KOPT-K1 (cell line): ENCODE measurements at regions not wholly inside any gene's neighbourhood (a gene's known extent, or its start where the extent isn't known, plus 50 kb on each side); places are given as distances from the start of the nearest gene placed in this dataset.
"Not testable (repeated sequence)": the region's sequence is repeated elsewhere in the genome, so short reads cannot be mapped to it uniquely, and the experiment has no call there.

ENCODE experiments used
- H3K27ac ChIP-seq: fragments of 200-600 bp; sonication (generic); 2 replicates; pipeline ENCODE4 v1.5.1; 2016; ENCODE audit warnings: antibody characterized with exemption, mild to moderate bottlenecking, low read depth, low read length; ENCODE audit not compliant: poor library complexity, severe bottlenecking
- H3K36me3 ChIP-seq: fragments of 200-600 bp; sonication (generic); 2 replicates; pipeline ENCODE4 v1.5.1; 2017; ENCODE audit warnings: antibody characterized with exemption, mild to moderate bottlenecking, low read length, moderate library complexity; ENCODE audit not compliant: insufficient read depth
- H3K9me3 ChIP-seq: fragments of 200-600 bp; sonication (generic); 2 replicates; pipeline ENCODE4 v1.5.1; 2017; ENCODE audit warnings: antibody characterized with exemption, low read length, mild to moderate bottlenecking; ENCODE audit not compliant: insufficient read depth, poor library complexity, severe bottlenecking

DNA sequence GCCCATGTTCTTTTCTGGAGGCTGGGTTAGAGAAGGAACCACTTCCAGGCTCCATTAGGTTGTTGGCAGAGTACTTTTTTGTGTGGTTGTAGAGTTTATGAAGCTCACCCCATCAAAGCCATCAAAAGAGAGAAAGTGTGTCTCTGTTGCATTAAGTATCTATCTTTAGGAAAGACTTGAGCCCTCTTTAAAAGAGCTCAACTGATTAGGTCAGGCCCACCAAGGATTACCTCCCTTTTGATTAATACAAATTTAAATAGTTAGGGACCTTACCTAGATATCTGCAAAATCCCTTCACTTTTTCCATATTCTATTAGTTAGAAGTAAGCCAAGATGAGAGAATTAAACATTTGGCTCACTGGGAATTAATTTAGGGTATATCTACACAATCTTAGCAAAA, 460.4 kb downstream of the PPARGC1A start:
- Histone ChIP-seq H3K27ac (no peak overlapping the region), H3K9me3 (no peaks in the 10 kb centered on the region), H3K36me3 (no peaks in the 10 kb centered on the region)

DNA sequence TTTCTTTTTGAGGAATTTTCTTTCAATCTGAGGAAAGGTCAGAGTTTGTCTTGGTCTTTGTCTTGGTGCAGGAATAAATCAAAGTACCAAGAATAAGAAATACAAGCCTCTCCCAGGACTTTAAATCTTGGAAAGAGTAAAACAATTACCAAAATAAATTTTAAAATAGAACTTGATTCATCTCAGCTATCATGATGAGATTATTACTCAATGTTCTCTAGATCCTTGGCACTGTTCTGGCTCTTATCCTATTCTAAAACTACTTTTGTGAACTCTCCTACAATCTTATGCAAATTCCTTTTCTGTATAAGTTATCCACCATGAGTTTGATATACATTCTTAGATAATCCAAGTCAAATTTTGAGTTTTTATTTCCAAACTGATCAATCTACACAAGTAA, 464.3 kb downstream of the PPARGC1A start:
- no peaks in the 10 kb centered on the region for H3K36me3 ChIP-seq
- H3K9me3 ChIP-seq, result no peaks in the 10 kb centered on the region
- H3K27ac ChIP-seq, result no peak overlapping the region

DNA sequence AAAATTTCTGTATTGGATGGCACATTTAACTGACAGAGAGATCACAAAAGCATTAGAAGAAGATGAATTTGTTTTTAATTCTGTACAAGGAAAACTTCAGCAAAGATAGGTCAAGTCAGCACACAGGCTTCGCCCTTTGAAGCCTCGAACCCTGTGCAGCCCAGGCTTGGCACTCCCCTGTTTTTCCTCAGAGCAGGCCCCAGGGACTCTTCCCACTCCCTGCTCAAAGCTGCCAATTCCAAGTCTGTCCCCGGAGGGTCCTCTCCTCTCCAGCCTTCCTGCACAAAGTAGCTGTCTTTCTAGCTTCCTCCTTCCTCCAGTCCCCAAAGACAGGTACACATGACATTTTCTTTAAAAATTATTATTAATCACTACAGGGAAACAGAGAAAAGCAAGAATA, 466.3 kb downstream of the PPARGC1A start:
- Histone ChIP-seq H3K27ac (no peak overlapping the region), H3K9me3 (no peaks in the 10 kb centered on the region), H3K36me3 (no peaks in the 10 kb centered on the region)

DNA sequence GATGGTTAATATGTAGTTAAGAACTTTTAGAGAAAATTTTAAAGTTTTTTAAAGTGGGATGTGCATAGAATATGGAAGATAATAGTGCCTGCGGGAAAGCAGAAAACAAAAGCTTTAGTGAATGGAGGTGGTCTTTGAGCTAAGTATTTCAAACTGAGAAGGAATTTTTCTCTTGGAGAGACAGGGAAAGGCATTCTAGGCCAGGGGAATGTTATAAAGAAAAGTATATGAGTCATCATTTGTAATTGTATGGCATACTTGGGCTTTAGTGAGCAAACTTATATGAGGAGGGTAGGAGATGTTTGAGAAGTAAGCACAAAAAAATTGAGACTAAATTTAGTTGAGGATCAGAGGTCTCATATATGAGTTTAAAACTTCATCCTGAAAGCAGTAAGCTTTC, 467.0 kb downstream of the PPARGC1A start:
- no peaks in the 10 kb centered on the region for H3K9me3 ChIP-seq
- no peak overlapping the region for H3K27ac ChIP-seq

DNA sequence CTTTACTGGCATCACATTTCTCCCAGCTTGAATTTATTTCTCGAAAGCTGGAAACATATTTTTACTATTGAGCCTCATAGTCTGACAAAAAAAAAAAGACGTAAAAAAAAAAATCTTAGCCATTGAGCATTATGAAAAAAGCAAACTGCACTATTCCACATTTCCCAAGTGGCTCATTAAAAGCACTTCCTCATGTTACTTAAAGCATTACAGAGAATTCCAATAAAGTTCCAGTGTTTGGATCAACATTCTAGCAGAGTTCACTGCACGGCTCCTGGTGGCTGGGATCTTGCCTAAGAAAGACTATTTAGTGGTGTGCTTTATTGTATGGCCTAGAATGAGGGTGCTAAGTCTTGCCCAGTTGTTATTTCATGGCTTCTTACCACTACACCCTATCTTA, 476.2 kb downstream of the PPARGC1A start:
- H3K27ac ChIP-seq, result no peak overlapping the region
- no peaks in the 10 kb centered on the region for H3K9me3 ChIP-seq
- H3K36me3 ChIP-seq, result no peaks in the 10 kb centered on the region

More for the DNA sequence above, 467.0 kb downstream of the PPARGC1A start:
- H3K36me3 ChIP-seq, result no peaks in the 10 kb centered on the region

DNA sequence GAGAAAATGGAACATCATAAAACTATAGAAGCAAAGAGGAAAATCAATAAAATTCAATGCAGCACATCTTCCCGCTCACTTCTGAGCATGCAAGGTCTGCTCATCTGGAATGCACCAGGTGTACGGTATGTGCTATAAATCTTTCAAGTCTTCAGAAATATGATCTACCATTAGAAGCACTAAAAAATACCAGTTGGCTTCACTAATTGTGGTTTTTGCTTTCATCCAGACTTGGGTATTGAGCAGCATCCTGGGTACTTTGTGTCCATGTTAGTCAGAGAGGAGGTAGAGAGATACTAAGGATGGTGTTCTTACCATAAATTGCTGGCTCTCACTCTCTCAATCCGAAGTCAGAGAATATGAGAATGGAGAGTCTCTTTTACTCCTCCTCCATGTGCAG, 477.1 kb downstream of the PPARGC1A start:
- Histone ChIP-seq H3K9me3 (no peaks in the 10 kb centered on the region), H3K36me3 (no peaks in the 10 kb centered on the region), H3K27ac (no peak overlapping the region)

DNA sequence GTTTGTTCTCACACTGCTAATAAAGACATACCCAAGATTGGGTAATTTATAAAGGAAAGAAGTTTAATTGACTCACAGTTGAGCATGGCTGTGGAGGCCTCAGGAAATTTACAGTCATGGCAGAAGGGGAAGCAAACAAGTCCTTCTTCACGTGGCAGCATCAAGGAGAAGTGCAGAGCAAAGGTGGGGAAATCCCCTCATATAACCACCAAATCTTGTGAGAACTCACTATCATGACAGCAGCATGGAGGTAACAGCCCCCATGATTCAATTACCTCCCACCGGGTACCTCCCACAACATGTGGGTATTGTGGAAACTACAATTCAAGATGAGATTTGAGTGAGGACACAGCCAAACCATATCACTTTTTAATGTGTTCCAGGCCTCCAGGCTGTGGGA, 480.9 kb downstream of the PPARGC1A start:
- not testable (repeated sequence) for H3K27ac ChIP-seq

DNA sequence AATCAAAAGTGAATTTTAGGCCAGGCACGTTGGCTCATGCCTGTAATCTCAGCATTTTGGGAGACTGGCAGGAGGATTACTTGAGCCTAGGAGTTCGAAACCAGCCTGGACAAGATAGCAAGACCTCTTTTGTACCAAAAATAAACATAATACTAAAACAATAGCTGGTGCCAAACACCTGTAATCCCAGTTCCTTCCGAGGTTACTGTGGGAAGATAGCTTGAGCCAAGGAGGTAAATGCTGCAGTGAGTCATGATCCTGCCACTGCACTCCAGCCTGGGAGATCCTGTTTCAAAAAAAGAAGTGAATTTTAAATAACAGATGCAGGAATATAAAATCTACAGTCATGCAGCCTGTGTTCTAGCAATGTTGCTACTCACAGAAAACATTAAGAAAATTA, 488.3 kb downstream of the PPARGC1A start:
- Histone ChIP-seq H3K27ac (no peak overlapping the region), H3K9me3 (no peaks in the 10 kb centered on the region), H3K36me3 (no peaks in the 10 kb centered on the region)

More for the DNA sequence above, 480.9 kb downstream of the PPARGC1A start:
- not testable (repeated sequence) for H3K36me3 ChIP-seq, H3K9me3 ChIP-seq

DNA sequence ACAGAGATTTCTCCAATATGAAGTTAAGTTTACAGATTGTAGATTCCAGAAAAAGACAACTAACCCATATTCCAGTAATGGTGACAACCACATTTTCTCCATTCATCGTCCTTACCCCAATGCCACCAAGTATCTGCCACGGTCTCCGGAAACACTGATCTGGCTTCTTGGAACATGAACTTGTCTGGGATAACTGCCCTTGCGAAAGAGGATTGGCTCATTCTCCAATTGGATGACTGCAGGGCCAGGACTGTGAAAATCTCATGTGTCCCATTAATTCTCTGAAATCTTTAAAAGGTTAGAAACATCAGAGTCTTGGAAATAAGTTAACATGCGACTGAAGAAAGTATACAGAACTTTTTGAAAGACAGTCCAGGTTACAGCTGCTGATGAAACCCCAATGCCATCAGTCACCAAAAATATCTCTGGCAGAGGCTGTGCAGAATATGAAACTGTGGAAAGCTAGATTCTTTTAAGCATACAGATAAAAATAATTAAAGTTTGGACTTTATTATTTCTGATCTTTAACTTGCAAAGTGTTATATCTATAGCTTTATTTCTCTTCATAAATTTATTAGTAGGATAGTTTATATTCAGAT, 496.9 kb downstream of the PPARGC1A start:
- no peak overlapping the region for H3K27ac ChIP-seq
- no peaks in the 10 kb centered on the region for H3K36me3 ChIP-seq
- peaks cover 7% of the 10 kb centered on the region for H3K9me3 ChIP-seq

DNA sequence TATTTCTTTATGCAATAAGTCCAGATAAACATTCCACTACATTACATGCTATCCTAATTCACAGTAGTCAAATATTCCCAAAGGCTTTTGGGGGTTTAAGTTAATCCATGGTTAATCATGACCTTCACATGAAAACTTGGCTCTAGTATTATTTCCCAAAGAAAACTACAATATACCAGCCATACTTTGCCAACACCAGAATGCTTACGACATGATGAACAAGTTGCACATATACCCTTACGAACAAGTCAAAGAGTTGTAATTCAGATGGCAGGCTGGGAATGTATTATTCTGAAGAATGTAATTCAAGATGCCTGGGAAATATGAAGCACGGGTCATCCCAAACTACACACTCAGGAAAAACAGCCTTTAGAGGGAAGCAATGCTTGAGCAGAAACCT, 499.6 kb downstream of the PPARGC1A start:
- Histone ChIP-seq H3K9me3 (peaks cover 7% of the 10 kb centered on the region), H3K36me3 (no peaks in the 10 kb centered on the region)

DNA sequence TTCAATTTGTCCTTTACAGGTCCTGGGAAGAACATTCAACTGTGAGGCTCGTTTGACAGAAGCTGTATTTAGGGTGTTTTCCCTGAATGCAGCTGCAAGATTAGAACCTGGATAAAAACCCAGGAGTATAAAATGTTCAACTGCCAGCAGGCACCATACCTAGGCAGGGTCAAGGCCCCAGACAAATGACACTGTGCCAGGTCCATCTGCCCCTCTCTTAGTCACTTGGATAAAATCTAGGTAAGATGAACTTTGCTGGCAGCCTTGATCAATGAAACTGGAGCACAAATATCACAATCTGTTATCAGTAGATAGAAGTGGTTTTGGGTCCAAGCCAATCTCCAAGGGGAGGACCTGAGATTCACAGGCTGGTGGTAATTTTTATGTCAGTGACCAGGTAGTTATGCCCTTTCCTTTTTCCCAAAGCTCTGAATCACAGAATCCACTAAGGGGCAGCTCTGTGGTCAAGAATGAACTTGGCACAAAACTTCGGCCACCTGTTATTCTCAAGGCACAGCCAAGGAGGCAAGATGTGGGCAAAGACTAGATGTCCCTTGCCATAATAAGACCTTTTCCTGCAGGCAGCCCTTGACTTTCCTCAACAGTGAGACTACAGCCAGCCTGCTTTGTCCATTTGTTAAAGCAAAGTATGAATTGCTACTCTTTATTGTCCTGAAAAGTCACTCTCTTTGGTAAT, 501.0 kb downstream of the PPARGC1A start:
- H3K9me3 ChIP-seq, result peaks cover 3% of the 10 kb centered on the region

More for the DNA sequence above, 499.6 kb downstream of the PPARGC1A start:
- no peak overlapping the region for H3K27ac ChIP-seq

DNA sequence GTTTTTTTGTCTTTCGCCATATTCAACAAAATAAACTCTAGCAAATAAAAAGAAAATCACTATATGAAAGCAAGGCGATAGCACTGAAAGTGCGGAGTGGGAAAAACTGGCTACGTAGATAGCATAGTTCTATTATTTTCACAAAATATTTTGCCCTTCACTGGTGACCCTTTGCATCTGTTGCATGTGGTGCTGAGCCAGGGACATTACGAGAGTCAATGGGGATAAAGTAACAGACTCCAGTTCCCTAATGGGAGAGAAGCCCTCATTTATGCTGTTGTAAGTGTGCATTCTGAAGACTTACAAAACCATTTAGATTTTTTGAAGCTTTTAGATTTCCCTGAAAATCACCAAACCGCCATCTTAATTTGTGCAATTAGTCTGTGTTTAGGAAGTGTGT, 501.6 kb downstream of the PPARGC1A start:
- Histone ChIP-seq H3K9me3 (no peaks in the 10 kb centered on the region), H3K36me3 (no peaks in the 10 kb centered on the region), H3K27ac (no peak overlapping the region)

More for the DNA sequence above, 501.0 kb downstream of the PPARGC1A start:
- H3K27ac ChIP-seq, result no peak overlapping the region
- no peaks in the 10 kb centered on the region for H3K36me3 ChIP-seq

DNA sequence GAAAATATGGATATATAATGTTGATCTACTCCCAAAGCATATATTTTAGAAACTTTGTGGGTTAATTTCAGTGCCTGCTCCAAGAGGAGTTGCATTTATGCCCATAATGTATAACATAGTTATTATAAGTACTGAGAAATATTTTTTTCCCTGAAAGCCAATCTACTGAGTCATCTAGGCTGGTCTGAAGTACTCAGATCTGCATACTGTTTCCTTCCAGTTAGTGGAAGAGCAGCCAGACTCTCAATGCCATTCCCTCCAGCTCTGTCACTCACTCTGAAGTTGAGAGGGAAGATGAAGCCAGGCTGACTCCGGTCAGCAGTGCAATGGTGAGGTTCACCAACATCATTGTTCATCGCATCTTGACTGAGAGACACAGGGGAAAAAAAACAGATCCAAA, 505.1 kb downstream of the PPARGC1A start:
- H3K9me3 ChIP-seq, result no peaks in the 10 kb centered on the region
- H3K27ac ChIP-seq, result no peak overlapping the region
- H3K36me3 ChIP-seq, result no peaks in the 10 kb centered on the region

DNA sequence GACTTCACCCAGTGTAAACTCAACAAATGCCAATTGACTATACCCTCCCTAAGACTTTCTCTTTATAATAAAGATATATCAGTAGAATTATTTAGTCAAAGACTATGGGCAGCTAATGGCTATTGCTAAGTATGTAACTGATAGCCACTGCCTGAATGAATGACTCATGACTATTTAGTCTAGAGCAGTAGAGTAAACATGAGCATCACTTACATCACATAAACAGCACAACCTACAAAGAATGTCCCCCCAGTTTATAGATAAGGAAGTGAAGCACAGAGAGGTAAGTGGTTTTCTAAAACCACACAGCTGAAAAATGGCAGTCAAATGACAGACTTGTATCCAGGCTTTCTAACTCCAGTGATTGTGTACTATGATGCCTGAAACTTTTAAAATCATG, 507.0 kb downstream of the PPARGC1A start:
- Histone ChIP-seq H3K27ac (no peak overlapping the region), H3K9me3 (no peaks in the 10 kb centered on the region), H3K36me3 (no peaks in the 10 kb centered on the region)

DNA sequence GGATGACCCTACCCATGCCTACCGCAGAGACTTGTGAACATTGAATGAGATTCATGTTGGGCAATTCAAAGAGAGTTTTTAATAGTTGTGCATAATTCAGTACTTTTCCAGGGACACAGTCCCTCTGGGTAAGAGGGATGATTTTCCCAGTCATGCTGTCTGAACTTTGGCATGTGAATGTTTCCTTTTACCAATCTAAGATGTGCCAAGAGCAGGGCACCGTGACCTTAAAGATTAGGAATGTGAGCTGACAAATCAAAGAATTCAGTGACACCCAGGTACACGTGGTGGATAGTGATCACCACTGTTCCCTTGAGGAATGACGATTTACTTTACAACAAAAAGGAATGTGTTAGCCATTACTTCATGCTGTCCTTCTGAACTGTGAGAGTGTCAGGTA, 515.6 kb downstream of the PPARGC1A start:
- H3K36me3 ChIP-seq, result no peaks in the 10 kb centered on the region
- H3K9me3 ChIP-seq, result no peaks in the 10 kb centered on the region

DNA sequence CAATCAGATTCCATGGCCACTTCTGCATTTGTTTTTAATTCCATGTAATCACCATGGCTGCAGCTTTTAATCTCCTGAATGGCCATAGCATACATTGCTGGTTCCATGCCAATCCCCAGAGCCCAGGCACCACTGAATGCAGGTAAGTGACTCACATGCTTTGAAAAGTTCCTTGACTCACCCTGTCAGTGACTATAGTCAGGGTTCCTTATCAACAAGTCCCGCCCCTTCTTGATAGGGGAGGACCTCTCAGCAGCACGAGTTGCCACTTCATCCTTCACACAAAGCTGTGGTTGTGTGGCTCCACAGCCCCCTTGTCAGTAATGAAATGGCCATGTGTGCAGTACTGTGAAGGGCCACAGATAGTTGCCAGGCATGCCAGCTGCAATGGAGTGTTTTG, 516.6 kb downstream of the PPARGC1A start:
- no peaks in the 10 kb centered on the region for H3K9me3 ChIP-seq
- no peak overlapping the region for H3K27ac ChIP-seq
- H3K36me3 ChIP-seq, result no peaks in the 10 kb centered on the region

More for the DNA sequence above, 515.6 kb downstream of the PPARGC1A start:
- H3K27ac ChIP-seq, result no peak overlapping the region
